Progenitor cell of endocrine pancreas (in vitro differentiated cells): ENCODE measurements at regions not wholly inside any gene's neighbourhood (a gene's known extent, or its start where the extent isn't known, plus 50 kb on each side); places are given as distances from the start of the nearest gene placed in this dataset.

Experiments
- DNase-seq: peaks from one replicate; pipeline ENCODE4 v3.0.0; 2021; ENCODE audit warnings: low spot score; ENCODE audit not compliant: unreplicated experiment
- H3K27ac Mint-ChIP-seq: 2 replicates; pipeline ENCODE4 v1.8.0; 2021; ENCODE audit warnings: mild to moderate bottlenecking, moderate library complexity, mixed read lengths
- H3K27me3 Mint-ChIP-seq: 2 replicates; pipeline ENCODE4 v1.8.0; 2021; ENCODE audit warnings: mixed read lengths
- H3K36me3 Mint-ChIP-seq: 2 replicates; pipeline ENCODE4 v1.8.0; 2022; ENCODE audit warnings: mixed read lengths; ENCODE audit not compliant: insufficient read depth
- H3K4me1 Mint-ChIP-seq: 2 replicates; pipeline ENCODE4 v1.8.0; 2021; ENCODE audit warnings: low read depth, mixed read lengths
- H3K4me3 Mint-ChIP-seq: 2 replicates; pipeline ENCODE4 v1.8.0; 2021; ENCODE audit warnings: low read depth, mild to moderate bottlenecking, moderate library complexity, mixed read lengths
- H3K9me3 Mint-ChIP-seq: 2 replicates; pipeline ENCODE4 v1.8.0; 2021; ENCODE audit warnings: low read depth, mixed read lengths
- CTCF ChIP-seq: fragments of 200-600 bp; sonication (generic); IDR thresholded peaks from one replicate; pipeline ENCODE4 v1.5.0; 2021; ENCODE audit warnings: antibody characterized with exemption, mild to moderate bottlenecking; ENCODE audit not compliant: unreplicated experiment

- Mint-ChIP-seq H3K36me3 (no peaks in the 10 kb centered on the region), H3K4me1 (peaks cover 17% of the 10 kb centered on the region)
Measured at GRCh38 chr11:45089676-45090499, 56.6 kb upstream of the PRDM11 start.

DNA sequence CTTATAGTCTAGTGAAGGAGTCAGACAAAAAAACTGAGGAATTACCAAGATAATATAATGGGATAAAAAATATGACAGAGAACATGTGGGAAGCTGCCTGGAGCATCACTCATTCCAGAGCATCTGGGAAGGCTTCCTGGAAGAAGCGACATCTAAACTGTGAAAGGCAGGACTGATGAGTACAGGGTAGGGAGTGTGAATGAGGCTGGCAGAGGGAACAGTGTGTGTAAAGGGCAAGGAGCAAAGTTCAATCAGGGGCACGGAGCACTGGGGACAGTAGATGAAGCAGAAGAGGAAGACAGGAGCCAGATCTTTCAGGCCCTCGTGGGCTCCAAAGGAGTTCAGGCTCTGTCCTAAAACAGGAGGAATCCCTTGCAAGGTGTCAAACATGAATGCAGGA, 55.8 kb upstream of the PRDM11 start:
- no peak for DNase-seq
- no peak overlapping the region for H3K4me3 Mint-ChIP-seq
- H3K4me1 Mint-ChIP-seq: peaks cover 17% of the 10 kb centered on the region
- peaks cover 12% of the 10 kb centered on the region for H3K27me3 Mint-ChIP-seq
- H3K36me3 Mint-ChIP-seq: no peaks in the 10 kb centered on the region
- no peak for TF ChIP-seq CTCF
- H3K9me3 Mint-ChIP-seq: no peaks in the 10 kb centered on the region
- no peak overlapping the region for H3K27ac Mint-ChIP-seq

More at GRCh38 chr11:45089676-45090499, 56.6 kb upstream of the PRDM11 start:
- no peak for DNase-seq
- Mint-ChIP-seq H3K27ac (no peak overlapping the region), H3K4me3 (no peak overlapping the region), H3K9me3 (no peaks in the 10 kb centered on the region), H3K27me3 (peaks cover 6% of the 10 kb centered on the region)
- TF ChIP-seq CTCF: peak; percentile 23

GRCh38 chr11:45091563-45092403, 54.7 kb upstream of the PRDM11 start:
- peaks cover 17% of the 10 kb centered on the region for H3K4me1 Mint-ChIP-seq

DNA sequence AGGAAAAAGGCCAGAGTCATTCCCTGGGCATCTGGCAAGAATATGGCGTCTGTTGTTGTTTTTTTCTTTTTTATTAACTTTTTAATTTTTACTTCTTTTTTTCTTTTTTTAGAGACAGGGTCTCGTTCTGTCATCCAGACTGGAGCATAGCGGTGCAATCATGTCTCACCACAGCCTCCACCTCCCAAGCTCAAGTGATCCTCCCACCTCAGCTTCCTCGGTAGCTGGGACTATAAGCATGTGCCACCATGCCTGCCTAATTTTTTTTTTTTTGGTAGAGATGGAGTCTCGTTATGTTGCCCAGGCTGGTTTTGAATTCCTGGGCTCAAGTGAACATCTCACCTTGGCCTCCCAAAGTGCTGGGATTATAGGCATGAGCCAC, 54.0 kb upstream of the PRDM11 start:
- Mint-ChIP-seq H3K4me3 (no peak overlapping the region), H3K36me3 (no peaks in the 10 kb centered on the region), H3K4me1 (peaks cover 15% of the 10 kb centered on the region), H3K27ac (no peak overlapping the region), H3K27me3 (peaks cover 28% of the 10 kb centered on the region), H3K9me3 (no peaks in the 10 kb centered on the region)
- no peak for DNase-seq
- TF ChIP-seq CTCF: no peak

More at GRCh38 chr11:45091563-45092403, 54.7 kb upstream of the PRDM11 start:
- no peak overlapping the region for H3K4me3 Mint-ChIP-seq
- H3K9me3 Mint-ChIP-seq: no peaks in the 10 kb centered on the region
- H3K36me3 Mint-ChIP-seq: no peaks in the 10 kb centered on the region
- no peak for DNase-seq
- no peak overlapping the region for H3K27ac Mint-ChIP-seq
- H3K27me3 Mint-ChIP-seq: peaks cover 24% of the 10 kb centered on the region
- no peak for TF ChIP-seq CTCF
